GM13976 (cell line): ENCODE measurements at regions not wholly inside any gene's neighbourhood (a gene's known extent, or its start where the extent isn't known, plus 50 kb on each side); places are given as distances from the start of the nearest gene placed in this dataset.

Experiments
- DNase-seq: peaks from one replicate; pipeline ENCODE4 v3.0.0; 2012; ENCODE audit warnings: low spot score
- in situ Hi-C: fragments of 300-500 bp; cut with MboI; formaldehyde crosslinking; loops from one replicate; pipeline ENCODE4 v1.12.0; 2022; ENCODE audit warnings: low sequenced_read_pairs, mixed read lengths, inconsistent platforms; ENCODE audit not compliant: unreplicated experiment
- TF ChIP-seq, protein P1 (sequence below): IDR thresholded peaks from 2 replicates; pipeline ENCODE4 v1.5.1; 2012; ENCODE audit warnings: borderline replicate concordance, mild to moderate bottlenecking; ENCODE audit not compliant: insufficient read depth; ENCODE audit errors: extremely low read depth, missing control alignments, control extremely low read depth

GRCh38 chr2:153668923-153669322 lies 190.4 kb upstream of the RPRM start:
- no peak for DNase-seq
- TF ChIP-seq, protein P1, sequence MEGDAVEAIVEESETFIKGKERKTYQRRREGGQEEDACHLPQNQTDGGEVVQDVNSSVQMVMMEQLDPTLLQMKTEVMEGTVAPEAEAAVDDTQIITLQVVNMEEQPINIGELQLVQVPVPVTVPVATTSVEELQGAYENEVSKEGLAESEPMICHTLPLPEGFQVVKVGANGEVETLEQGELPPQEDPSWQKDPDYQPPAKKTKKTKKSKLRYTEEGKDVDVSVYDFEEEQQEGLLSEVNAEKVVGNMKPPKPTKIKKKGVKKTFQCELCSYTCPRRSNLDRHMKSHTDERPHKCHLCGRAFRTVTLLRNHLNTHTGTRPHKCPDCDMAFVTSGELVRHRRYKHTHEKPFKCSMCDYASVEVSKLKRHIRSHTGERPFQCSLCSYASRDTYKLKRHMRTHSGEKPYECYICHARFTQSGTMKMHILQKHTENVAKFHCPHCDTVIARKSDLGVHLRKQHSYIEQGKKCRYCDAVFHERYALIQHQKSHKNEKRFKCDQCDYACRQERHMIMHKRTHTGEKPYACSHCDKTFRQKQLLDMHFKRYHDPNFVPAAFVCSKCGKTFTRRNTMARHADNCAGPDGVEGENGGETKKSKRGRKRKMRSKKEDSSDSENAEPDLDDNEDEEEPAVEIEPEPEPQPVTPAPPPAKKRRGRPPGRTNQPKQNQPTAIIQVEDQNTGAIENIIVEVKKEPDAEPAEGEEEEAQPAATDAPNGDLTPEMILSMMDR, result no peak
- in situ Hi-C loops, result no loop called here

GRCh38 chr2:153710128-153710527 lies 161.6 kb upstream of the GALNT13 start:
- TF ChIP-seq, protein P1, result no peak
- in situ Hi-C loops, result no loop called here
- DNase-seq, result no peak

GRCh38 chr2:153715218-153715850 lies 156.4 kb upstream of the GALNT13 start:
- no peak for DNase-seq
- TF ChIP-seq, protein P1, result no peak
- in situ Hi-C loops, result no loop called here

- DNase-seq, result no peak
- in situ Hi-C loops, result no loop called here
- TF ChIP-seq, protein P1, result no peak
Measured at GRCh38 chr2:153717060-153717459, 154.7 kb upstream of the GALNT13 start.

GRCh38 chr2:153739394-153739793 lies 132.3 kb upstream of the GALNT13 start:
- in situ Hi-C loops, result no loop called here
- TF ChIP-seq, protein P1, result no peak
- no peak for DNase-seq

DNA sequence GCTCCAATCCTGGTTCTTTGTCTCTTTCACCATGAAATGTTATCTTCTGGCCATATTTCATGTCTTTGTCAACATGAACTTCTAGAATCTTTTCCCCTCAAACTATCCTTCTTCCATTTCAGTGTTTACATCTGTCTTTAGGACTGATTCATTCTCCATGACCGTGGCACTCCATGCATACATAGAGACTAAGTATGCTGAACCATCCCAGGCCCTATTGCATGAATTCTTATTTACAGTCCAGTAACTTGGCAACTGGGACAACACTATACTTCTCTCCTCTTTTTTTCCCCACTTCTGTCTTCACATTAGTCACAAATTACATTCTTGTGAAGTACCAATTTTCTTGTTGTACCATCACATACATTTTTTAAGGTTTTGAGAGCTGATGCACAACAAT lies 109.8 kb upstream of the GALNT13 start:
- no peak for DNase-seq
- TF ChIP-seq, protein P1, result no peak

More for the DNA sequence above, 109.8 kb upstream of the GALNT13 start:
- in situ Hi-C loops, result no loop called here
